ENCODE measurements at regions not wholly inside any gene's neighbourhood (a gene's known extent, or its start where the extent isn't known, plus 50 kb on each side); places are given as distances from the start of the nearest gene placed in this dataset.

GRCh38 chr10:130642926-130643325 lies 506.7 kb downstream of the GLRX3 start:
- no peak overlapping the region for H3K9ac ChIP-seq (ENCODE audit: low read length)
- intact Hi-C loops (cut with micrococcal nuclease) = no loop called here
- ATAC-seq (no peak), DNase-seq (no peak)
- no peak overlapping the region for H2AFZ ChIP-seq (ENCODE audit: low read length)
- no peaks in the 10 kb centered on the region for H3F3A ChIP-seq (ENCODE audit: low read length, unreplicated experiment)
- no peaks in the 10 kb centered on the region for H3K4me1 ChIP-seq (ENCODE audit: insufficient read depth, low read length)
- H3K36me3 ChIP-seq (ENCODE audit: low read depth, low read length) = no peaks in the 10 kb centered on the region
- H3K9me2 ChIP-seq (replicated peaks; ENCODE audit: low read length) = no peaks in the 10 kb centered on the region
- H3K27ac ChIP-seq (ENCODE audit: low read length) = no peak overlapping the region
- H4K20me1 ChIP-seq (ENCODE audit: low read length) = no peaks in the 10 kb centered on the region
- CTCF ChIA-PET = no interaction called here
- BruUV-seq (replicated peaks) = no TSS peak
- H3K9me3 ChIP-seq (ENCODE audit: low read length) = no peaks in the 10 kb centered on the region
- no peak overlapping the region for H3K4me3 ChIP-seq (ENCODE audit: low read length)
- POLR2A ChIA-PET (ENCODE audit: unreplicated experiment) = no interaction called here
- TF ChIP-seq EZH2phosphoT487 (IDR thresholded peaks at IDR 0.05; ENCODE audit: borderline replicate concordance, low read length) (no peak), CTCF (conservative IDR thresholded peaks at IDR 0.05; ENCODE audit: low read depth, low read length) (no peak), EZH2 (IDR thresholded peaks at IDR 0.05; ENCODE audit: low read length, unreplicated experiment) (no peak)
- no peaks in the 10 kb centered on the region for H3K79me2 ChIP-seq (ENCODE audit: low read length)
- H3K27me3 ChIP-seq (ENCODE audit: low read length) = no peaks in the 10 kb centered on the region
- no peak overlapping the region for H3K4me2 ChIP-seq (ENCODE audit: low read length)

- no peaks in the 10 kb centered on the region for H3F3A ChIP-seq (ENCODE audit: low read length, unreplicated experiment)
- no peaks in the 10 kb centered on the region for H3K9me2 ChIP-seq (replicated peaks; ENCODE audit: low read length)
- no peaks in the 10 kb centered on the region for H3K36me3 ChIP-seq (ENCODE audit: low read depth, low read length)
- CTCF ChIA-PET = no interaction called here
- no peak overlapping the region for H3K4me3 ChIP-seq (ENCODE audit: low read length)
- no peaks in the 10 kb centered on the region for H3K4me1 ChIP-seq (ENCODE audit: insufficient read depth, low read length)
- no peak overlapping the region for H2AFZ ChIP-seq (ENCODE audit: low read length)
- no peaks in the 10 kb centered on the region for H3K9me3 ChIP-seq (ENCODE audit: low read length)
- H3K79me2 ChIP-seq (ENCODE audit: low read length) = no peaks in the 10 kb centered on the region
- H3K9ac ChIP-seq (ENCODE audit: low read length) = no peak overlapping the region
- intact Hi-C loops (cut with micrococcal nuclease) = no loop called here
- ATAC-seq = no peak
- no peak overlapping the region for H3K4me2 ChIP-seq (ENCODE audit: low read length)
- H3K27ac ChIP-seq (ENCODE audit: low read length) = no peak overlapping the region
- POLR2A ChIA-PET (ENCODE audit: unreplicated experiment) = no interaction called here
- no peak for DNase-seq
- no TSS peak for BruUV-seq (replicated peaks)
- TF ChIP-seq EZH2phosphoT487 (IDR thresholded peaks at IDR 0.05; ENCODE audit: borderline replicate concordance, low read length) = no peak
- no peak for TF ChIP-seq CTCF (conservative IDR thresholded peaks at IDR 0.05; ENCODE audit: low read depth, low read length)
- TF ChIP-seq EZH2 (IDR thresholded peaks at IDR 0.05; ENCODE audit: low read length, unreplicated experiment) = no peak
- H4K20me1 ChIP-seq (ENCODE audit: low read length) = no peaks in the 10 kb centered on the region
- no peaks in the 10 kb centered on the region for H3K27me3 ChIP-seq (ENCODE audit: low read length)
These were observed 511.1 kb downstream of the GLRX3 start for GRCh38 chr10:130647341-130647740.

GRCh38 chr10:130648807-130649206 lies 512.6 kb downstream of the GLRX3 start:
- no peak overlapping the region for H3K9ac ChIP-seq (ENCODE audit: low read length)
- H3K27ac ChIP-seq (ENCODE audit: low read length) = no peak overlapping the region
- ChIA-PET POLR2A (ENCODE audit: unreplicated experiment) (no interaction called here), CTCF (no interaction called here)
- no peaks in the 10 kb centered on the region for H3K9me2 ChIP-seq (replicated peaks; ENCODE audit: low read length)
- ATAC-seq (no peak), DNase-seq (no peak)
- BruUV-seq (replicated peaks) = no TSS peak
- H3K4me3 ChIP-seq (ENCODE audit: low read length) = no peak overlapping the region
- no peaks in the 10 kb centered on the region for H4K20me1 ChIP-seq (ENCODE audit: low read length)
- intact Hi-C loops (cut with micrococcal nuclease) = no loop called here
- no peaks in the 10 kb centered on the region for H3K27me3 ChIP-seq (ENCODE audit: low read length)
- H3K4me1 ChIP-seq (ENCODE audit: insufficient read depth, low read length) = no peaks in the 10 kb centered on the region
- no peak overlapping the region for H2AFZ ChIP-seq (ENCODE audit: low read length)
- H3K79me2 ChIP-seq (ENCODE audit: low read length) = no peaks in the 10 kb centered on the region
- no peak overlapping the region for H3K4me2 ChIP-seq (ENCODE audit: low read length)
- no peaks in the 10 kb centered on the region for H3K36me3 ChIP-seq (ENCODE audit: low read depth, low read length)
- no peaks in the 10 kb centered on the region for H3F3A ChIP-seq (ENCODE audit: low read length, unreplicated experiment)
- no peaks in the 10 kb centered on the region for H3K9me3 ChIP-seq (ENCODE audit: low read length)
- TF ChIP-seq EZH2 (IDR thresholded peaks at IDR 0.05; ENCODE audit: low read length, unreplicated experiment) (no peak), CTCF (conservative IDR thresholded peaks at IDR 0.05; ENCODE audit: low read depth, low read length) (no peak), EZH2phosphoT487 (IDR thresholded peaks at IDR 0.05; ENCODE audit: borderline replicate concordance, low read length) (no peak)
